Erythroblast (primary cell): ENCODE measurements at regions not wholly inside any gene's neighbourhood (a gene's known extent, or its start where the extent isn't known, plus 50 kb on each side); places are given as distances from the start of the nearest gene placed in this dataset.

ENCODE experiments used
- GATA1 ChIP-seq: IDR thresholded peaks from 2 replicates; pipeline ENCODE4 v1.6.1; 2011; ENCODE audit warnings: low read depth, mild to moderate bottlenecking, control low read depth, low read length, moderate library complexity
- POLR2A ChIP-seq: IDR thresholded peaks from 2 replicates; pipeline ENCODE4 v1.6.1; 2011; ENCODE audit warnings: mild to moderate bottlenecking, low read length

GRCh38 chr2:157991932-157992331 lies 109.7 kb upstream of the UPP2 start:
- TF ChIP-seq POLR2A (no peak), GATA1 (no peak)
